ENCODE measurements at regions not wholly inside any gene's neighbourhood (a gene's known extent, or its start where the extent isn't known, plus 50 kb on each side); places are given as distances from the start of the nearest gene placed in this dataset.
"Not testable (repeated sequence)": the region's sequence is repeated elsewhere in the genome, so short reads cannot be mapped to it uniquely, and the experiment has no call there.

- peak; percentile 21 for DNase-seq
Measured at GRCh38 chr1:16794609-16795008, 54.3 kb downstream of the RNU1-4 start.

- peak; percentile 2 for DNase-seq
Measured at GRCh38 chr1:16795119-16795518, 54.8 kb downstream of the RNU1-4 start.

GRCh38 chr1:16796179-16796578 is 55.9 kb downstream of the RNU1-4 start:
- DNase-seq: not testable (repeated sequence)

DNA sequence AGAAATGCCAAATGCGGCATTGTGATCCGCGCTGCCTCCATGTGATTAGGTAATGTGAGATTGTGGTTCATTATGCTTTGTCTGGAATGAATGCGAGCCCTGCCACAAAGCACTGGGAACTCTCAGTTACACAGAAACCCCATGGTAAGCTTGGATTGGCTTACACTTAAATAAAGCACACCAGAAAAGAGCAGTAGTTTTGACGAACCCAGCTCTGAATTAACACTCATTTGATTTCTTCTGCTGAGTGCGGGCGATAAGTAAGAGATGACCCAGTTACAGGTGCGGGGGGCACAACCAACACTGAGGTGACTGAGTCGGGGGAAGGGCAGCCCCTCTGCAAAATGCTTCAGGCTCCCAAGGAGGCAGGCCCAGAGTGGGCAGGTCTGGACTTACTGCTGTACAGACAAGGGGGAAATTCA is 56.3 kb downstream of the RNU1-4 start:
- peak; percentile 35 for DNase-seq

GRCh38 chr1:16797065-16797464 is 56.7 kb downstream of the RNU1-4 start:
- peak; percentile 2 for DNase-seq

- peak; percentile 22 for DNase-seq
Measured at GRCh38 chr1:16798050-16798449, 57.7 kb downstream of the RNU1-4 start.

Data from islet precursor cell (in vitro differentiated cells).